ENCODE measurements at regions not wholly inside any gene's neighbourhood (a gene's known extent, or its start where the extent isn't known, plus 50 kb on each side); places are given as distances from the start of the nearest gene placed in this dataset.

DNA sequence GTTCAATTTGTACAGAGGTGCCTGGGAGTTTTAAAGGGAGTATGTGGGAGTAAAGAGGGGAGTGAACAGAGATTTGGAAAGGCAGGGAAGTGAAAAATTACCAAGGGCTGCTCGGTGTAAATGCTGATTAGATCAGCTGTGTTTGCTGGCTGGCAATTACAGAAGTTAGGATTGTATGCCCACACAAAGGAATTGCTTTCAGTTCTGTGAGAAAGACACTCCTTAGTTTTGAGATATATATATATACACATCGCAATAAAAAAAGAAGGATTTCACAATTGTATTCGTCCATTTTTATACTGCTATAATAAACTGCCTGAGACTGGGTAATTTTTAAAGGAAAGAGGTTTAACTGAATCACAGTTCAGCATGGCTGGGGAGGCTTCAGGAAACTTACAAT, 196.3 kb downstream of the SLITRK5 start:
- ATAC-seq (no peak), DNase-seq (ENCODE audit: low spot score) (no peak)
- H4K20me1 ChIP-seq (replicated peaks; ENCODE audit: insufficient read depth), result no peaks in the 10 kb centered on the region
- no peaks in the 10 kb centered on the region for H3K36me3 Mint-ChIP-seq (ENCODE audit: low read depth)
- H3K27me3 Mint-ChIP-seq (ENCODE audit: insufficient read depth, low read depth, poor library complexity), result no peaks in the 10 kb centered on the region
- H3K4me2 ChIP-seq, result no peak overlapping the region
- no peak overlapping the region for H3K27ac ChIP-seq (ENCODE audit: low read depth)
- H3F3A ChIP-seq (replicated peaks; ENCODE audit: low read depth), result no peaks in the 10 kb centered on the region
- no peaks in the 10 kb centered on the region for H3K4me1 ChIP-seq (ENCODE audit: insufficient read depth)
- no peak overlapping the region for H3K4me3 Mint-ChIP-seq
- 0 out of 2 replicates have a peak, but pooled peaks cover 4% of the 10 kb centered on the region for H3K36me3 ChIP-seq (ENCODE audit: insufficient read depth)
- TF ChIP-seq JUNB (IDR thresholded peaks at IDR 0.05; ENCODE audit: unreplicated experiment) (no peak), NANOG (IDR thresholded peaks at IDR 0.05; ENCODE audit: borderline replicate concordance) (no peak), ZNF331 (CRISPR knock-in tag; IDR thresholded peaks at IDR 0.05; ENCODE audit: low read depth) (no peak), STAT1 (IDR thresholded peaks at IDR 0.05; ENCODE audit: unreplicated experiment) (no peak), CREB1 (CRISPR knock-in tag; IDR thresholded peaks at IDR 0.05; ENCODE audit: low read depth) (no peak), ZNF114 (CRISPR knock-in tag; IDR thresholded peaks at IDR 0.05) (no peak)
- TF ChIP-seq, protein P1, sequence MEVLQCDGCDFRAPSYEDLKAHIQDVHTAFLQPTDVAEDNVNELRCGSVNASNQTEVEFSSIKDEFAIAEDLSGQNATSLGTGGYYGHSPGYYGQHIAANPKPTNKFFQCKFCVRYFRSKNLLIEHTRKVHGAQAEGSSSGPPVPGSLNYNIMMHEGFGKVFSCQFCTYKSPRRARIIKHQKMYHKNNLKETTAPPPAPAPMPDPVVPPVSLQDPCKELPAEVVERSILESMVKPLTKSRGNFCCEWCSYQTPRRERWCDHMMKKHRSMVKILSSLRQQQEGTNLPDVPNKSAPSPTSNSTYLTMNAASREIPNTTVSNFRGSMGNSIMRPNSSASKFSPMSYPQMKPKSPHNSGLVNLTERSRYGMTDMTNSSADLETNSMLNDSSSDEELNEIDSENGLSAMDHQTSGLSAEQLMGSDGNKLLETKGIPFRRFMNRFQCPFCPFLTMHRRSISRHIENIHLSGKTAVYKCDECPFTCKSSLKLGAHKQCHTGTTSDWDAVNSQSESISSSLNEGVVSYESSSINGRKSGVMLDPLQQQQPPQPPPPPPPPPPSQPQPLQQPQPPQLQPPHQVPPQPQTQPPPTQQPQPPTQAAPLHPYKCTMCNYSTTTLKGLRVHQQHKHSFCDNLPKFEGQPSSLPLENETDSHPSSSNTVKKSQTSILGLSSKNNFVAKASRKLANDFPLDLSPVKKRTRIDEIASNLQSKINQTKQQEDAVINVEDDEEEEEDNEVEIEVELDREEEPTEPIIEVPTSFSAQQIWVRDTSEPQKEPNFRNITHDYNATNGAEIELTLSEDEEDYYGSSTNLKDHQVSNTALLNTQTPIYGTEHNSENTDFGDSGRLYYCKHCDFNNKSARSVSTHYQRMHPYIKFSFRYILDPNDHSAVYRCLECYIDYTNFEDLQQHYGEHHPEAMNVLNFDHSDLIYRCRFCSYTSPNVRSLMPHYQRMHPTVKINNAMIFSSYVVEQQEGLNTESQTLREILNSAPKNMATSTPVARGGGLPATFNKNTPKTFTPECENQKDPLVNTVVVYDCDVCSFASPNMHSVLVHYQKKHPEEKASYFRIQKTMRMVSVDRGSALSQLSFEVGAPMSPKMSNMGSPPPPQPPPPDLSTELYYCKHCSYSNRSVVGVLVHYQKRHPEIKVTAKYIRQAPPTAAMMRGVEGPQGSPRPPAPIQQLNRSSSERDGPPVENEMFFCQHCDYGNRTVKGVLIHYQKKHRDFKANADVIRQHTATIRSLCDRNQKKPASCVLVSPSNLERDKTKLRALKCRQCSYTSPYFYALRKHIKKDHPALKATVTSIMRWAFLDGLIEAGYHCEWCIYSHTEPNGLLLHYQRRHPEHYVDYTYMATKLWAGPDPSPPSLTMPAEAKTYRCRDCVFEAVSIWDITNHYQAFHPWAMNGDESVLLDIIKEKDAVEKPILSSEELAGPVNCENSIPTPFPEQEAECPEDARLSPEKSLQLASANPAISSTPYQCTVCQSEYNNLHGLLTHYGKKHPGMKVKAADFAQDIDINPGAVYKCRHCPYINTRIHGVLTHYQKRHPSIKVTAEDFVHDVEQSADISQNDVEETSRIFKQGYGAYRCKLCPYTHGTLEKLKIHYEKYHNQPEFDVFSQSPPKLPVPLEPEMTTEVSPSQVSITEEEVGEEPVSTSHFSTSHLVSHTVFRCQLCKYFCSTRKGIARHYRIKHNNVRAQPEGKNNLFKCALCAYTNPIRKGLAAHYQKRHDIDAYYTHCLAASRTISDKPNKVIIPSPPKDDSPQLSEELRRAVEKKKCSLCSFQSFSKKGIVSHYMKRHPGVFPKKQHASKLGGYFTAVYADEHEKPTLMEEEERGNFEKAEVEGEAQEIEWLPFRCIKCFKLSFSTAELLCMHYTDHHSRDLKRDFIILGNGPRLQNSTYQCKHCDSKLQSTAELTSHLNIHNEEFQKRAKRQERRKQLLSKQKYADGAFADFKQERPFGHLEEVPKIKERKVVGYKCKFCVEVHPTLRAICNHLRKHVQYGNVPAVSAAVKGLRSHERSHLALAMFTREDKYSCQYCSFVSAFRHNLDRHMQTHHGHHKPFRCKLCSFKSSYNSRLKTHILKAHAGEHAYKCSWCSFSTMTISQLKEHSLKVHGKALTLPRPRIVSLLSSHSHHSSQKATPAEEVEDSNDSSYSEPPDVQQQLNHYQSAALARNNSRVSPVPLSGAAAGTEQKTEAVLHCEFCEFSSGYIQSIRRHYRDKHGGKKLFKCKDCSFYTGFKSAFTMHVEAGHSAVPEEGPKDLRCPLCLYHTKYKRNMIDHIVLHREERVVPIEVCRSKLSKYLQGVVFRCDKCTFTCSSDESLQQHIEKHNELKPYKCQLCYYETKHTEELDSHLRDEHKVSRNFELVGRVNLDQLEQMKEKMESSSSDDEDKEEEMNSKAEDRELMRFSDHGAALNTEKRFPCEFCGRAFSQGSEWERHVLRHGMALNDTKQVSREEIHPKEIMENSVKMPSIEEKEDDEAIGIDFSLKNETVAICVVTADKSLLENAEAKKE (CRISPR knock-in tag; IDR thresholded peaks at IDR 0.05), result no peak
- TF ChIP-seq, protein P2, sequence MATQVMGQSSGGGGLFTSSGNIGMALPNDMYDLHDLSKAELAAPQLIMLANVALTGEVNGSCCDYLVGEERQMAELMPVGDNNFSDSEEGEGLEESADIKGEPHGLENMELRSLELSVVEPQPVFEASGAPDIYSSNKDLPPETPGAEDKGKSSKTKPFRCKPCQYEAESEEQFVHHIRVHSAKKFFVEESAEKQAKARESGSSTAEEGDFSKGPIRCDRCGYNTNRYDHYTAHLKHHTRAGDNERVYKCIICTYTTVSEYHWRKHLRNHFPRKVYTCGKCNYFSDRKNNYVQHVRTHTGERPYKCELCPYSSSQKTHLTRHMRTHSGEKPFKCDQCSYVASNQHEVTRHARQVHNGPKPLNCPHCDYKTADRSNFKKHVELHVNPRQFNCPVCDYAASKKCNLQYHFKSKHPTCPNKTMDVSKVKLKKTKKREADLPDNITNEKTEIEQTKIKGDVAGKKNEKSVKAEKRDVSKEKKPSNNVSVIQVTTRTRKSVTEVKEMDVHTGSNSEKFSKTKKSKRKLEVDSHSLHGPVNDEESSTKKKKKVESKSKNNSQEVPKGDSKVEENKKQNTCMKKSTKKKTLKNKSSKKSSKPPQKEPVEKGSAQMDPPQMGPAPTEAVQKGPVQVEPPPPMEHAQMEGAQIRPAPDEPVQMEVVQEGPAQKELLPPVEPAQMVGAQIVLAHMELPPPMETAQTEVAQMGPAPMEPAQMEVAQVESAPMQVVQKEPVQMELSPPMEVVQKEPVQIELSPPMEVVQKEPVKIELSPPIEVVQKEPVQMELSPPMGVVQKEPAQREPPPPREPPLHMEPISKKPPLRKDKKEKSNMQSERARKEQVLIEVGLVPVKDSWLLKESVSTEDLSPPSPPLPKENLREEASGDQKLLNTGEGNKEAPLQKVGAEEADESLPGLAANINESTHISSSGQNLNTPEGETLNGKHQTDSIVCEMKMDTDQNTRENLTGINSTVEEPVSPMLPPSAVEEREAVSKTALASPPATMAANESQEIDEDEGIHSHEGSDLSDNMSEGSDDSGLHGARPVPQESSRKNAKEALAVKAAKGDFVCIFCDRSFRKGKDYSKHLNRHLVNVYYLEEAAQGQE (IDR thresholded peaks at IDR 0.05; ENCODE audit: unreplicated experiment), result no peak
- TF ChIP-seq, protein P3, sequence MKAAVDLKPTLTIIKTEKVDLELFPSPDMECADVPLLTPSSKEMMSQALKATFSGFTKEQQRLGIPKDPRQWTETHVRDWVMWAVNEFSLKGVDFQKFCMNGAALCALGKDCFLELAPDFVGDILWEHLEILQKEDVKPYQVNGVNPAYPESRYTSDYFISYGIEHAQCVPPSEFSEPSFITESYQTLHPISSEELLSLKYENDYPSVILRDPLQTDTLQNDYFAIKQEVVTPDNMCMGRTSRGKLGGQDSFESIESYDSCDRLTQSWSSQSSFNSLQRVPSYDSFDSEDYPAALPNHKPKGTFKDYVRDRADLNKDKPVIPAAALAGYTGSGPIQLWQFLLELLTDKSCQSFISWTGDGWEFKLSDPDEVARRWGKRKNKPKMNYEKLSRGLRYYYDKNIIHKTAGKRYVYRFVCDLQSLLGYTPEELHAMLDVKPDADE (IDR thresholded peaks at IDR 0.05), result no peak
- TF ChIP-seq, protein P4, sequence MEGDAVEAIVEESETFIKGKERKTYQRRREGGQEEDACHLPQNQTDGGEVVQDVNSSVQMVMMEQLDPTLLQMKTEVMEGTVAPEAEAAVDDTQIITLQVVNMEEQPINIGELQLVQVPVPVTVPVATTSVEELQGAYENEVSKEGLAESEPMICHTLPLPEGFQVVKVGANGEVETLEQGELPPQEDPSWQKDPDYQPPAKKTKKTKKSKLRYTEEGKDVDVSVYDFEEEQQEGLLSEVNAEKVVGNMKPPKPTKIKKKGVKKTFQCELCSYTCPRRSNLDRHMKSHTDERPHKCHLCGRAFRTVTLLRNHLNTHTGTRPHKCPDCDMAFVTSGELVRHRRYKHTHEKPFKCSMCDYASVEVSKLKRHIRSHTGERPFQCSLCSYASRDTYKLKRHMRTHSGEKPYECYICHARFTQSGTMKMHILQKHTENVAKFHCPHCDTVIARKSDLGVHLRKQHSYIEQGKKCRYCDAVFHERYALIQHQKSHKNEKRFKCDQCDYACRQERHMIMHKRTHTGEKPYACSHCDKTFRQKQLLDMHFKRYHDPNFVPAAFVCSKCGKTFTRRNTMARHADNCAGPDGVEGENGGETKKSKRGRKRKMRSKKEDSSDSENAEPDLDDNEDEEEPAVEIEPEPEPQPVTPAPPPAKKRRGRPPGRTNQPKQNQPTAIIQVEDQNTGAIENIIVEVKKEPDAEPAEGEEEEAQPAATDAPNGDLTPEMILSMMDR (conservative IDR thresholded peaks at IDR 0.05; ENCODE audit: low read depth in 2 of 2), result no peak
- H3K9me2 ChIP-seq (ENCODE audit: insufficient read depth), result peaks cover 9% of the 10 kb centered on the region; the same call in 1 of the 2 replicates
- H3K27me3 ChIP-seq (ENCODE audit: insufficient read depth), result no peaks in the 10 kb centered on the region
- no peaks in the 10 kb centered on the region for H3K4me1 Mint-ChIP-seq
- H2AFZ ChIP-seq, result no peak overlapping the region
- H3K9me3 Mint-ChIP-seq, result no peaks in the 10 kb centered on the region
- no peak overlapping the region for H3K4me3 ChIP-seq
- no peak overlapping the region for H3K27ac Mint-ChIP-seq
- no peaks in the 10 kb centered on the region for H3K79me2 ChIP-seq (replicated peaks; ENCODE audit: insufficient read depth)

All from GM23338 (cell line).